ENCODE measurements at regions not wholly inside any gene's neighbourhood (a gene's known extent, or its start where the extent isn't known, plus 50 kb on each side); places are given as distances from the start of the nearest gene placed in this dataset.

DNA sequence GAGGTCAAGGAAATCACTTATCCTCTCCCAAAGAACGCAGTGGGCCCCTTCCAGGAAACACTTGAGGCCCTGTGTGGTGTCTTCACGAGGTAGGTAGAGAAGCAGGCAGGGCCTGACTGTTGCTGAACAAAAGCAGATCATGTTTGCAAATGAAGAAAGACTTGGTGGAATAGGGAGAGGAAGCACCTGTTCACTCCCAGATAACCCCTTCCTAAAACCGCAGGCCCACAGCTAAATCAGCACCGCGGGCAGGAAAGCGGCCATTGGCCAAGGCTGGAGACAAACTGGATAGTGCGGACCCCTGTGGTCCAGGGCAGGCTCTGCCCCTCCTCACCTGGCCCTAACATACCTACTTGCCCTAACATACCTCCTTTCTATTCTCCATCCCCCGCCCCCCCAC lies 64.9 kb upstream of the KLHL29 start:
- TF ChIP-seq POLR2AphosphoS5 (IDR thresholded peaks at IDR 0.05; ENCODE audit: borderline replicate concordance, low read depth, low read length) (no peak), EZH2 (IDR thresholded peaks at IDR 0.05) (no peak)

Data from SK-N-MC (cell line).